ENCODE measurements at regions not wholly inside any gene's neighbourhood (a gene's known extent, or its start where the extent isn't known, plus 50 kb on each side); places are given as distances from the start of the nearest gene placed in this dataset.

GRCh38 chr6:5893295-5893694 lies 113.4 kb downstream of the NRN1 start:
- H3K27ac ChIP-seq (ENCODE audit: low read depth, low read length), result no peak overlapping the region
- TF ChIP-seq CTCF (IDR thresholded peaks at IDR 0.05; ENCODE audit: insufficient read depth, low read length, poor library complexity, severe bottlenecking) (no peak), EZH2phosphoT487 (conservative IDR thresholded peaks at IDR 0.05; ENCODE audit: low read length) (no peak)

GRCh38 chr6:5892669-5893068 lies 114.1 kb downstream of the NRN1 start:
- no peaks in the 10 kb centered on the region for H3F3A ChIP-seq (ENCODE audit: insufficient read depth)
- no peaks in the 10 kb centered on the region for H3K9me2 ChIP-seq (replicated peaks; ENCODE audit: insufficient read depth, low read length)
- H3K27ac ChIP-seq (ENCODE audit: low read depth, low read length), result peak overlapping the region; percentile 25; the same call in 1 of the 2 replicates
- peak overlapping the region; percentile 41 for H3K4me3 ChIP-seq (ENCODE audit: insufficient read depth, low read length, poor library complexity, severe bottlenecking)
- H3K9me3 ChIP-seq (ENCODE audit: insufficient read depth, low read length), result no peaks in the 10 kb centered on the region
- no peaks in the 10 kb centered on the region for H3K79me2 ChIP-seq (ENCODE audit: insufficient read depth, low read length)
- H3K9ac ChIP-seq (ENCODE audit: low read length), result peak overlapping the region; percentile 42
- H3K36me3 ChIP-seq (ENCODE audit: low read length), result no peaks in the 10 kb centered on the region
- H4K20me1 ChIP-seq (ENCODE audit: low read depth, low read length), result no peaks in the 10 kb centered on the region
- H3K27me3 ChIP-seq (ENCODE audit: low read length), result no peaks in the 10 kb centered on the region
- peak overlapping the region; percentile 67 for H3K4me2 ChIP-seq (ENCODE audit: low read depth, low read length, poor library complexity, severe bottlenecking)
- H2AFZ ChIP-seq (ENCODE audit: low read depth, low read length, severe bottlenecking), result peak overlapping the region; percentile 92
- no peak for TF ChIP-seq EZH2phosphoT487 (conservative IDR thresholded peaks at IDR 0.05; ENCODE audit: low read length)
- no peak for TF ChIP-seq CTCF (IDR thresholded peaks at IDR 0.05; ENCODE audit: insufficient read depth, low read length, poor library complexity, severe bottlenecking)

More at GRCh38 chr6:5893295-5893694, 113.4 kb downstream of the NRN1 start:
- Histone ChIP-seq H3K4me2 (ENCODE audit: low read depth, low read length, poor library complexity, severe bottlenecking) (no peak overlapping the region), H3K9me3 (ENCODE audit: insufficient read depth, low read length) (no peaks in the 10 kb centered on the region), H3F3A (ENCODE audit: insufficient read depth) (no peaks in the 10 kb centered on the region), H3K4me3 (ENCODE audit: insufficient read depth, low read length, poor library complexity, severe bottlenecking) (no peak overlapping the region), H3K27me3 (ENCODE audit: low read length) (no peaks in the 10 kb centered on the region), H3K9ac (ENCODE audit: low read length) (no peak overlapping the region), H3K79me2 (ENCODE audit: insufficient read depth, low read length) (no peaks in the 10 kb centered on the region), H3K9me2 (replicated peaks; ENCODE audit: insufficient read depth, low read length) (no peaks in the 10 kb centered on the region), H4K20me1 (ENCODE audit: low read depth, low read length) (no peaks in the 10 kb centered on the region), H2AFZ (ENCODE audit: low read depth, low read length, severe bottlenecking) (no peak overlapping the region), H3K36me3 (ENCODE audit: low read length) (no peaks in the 10 kb centered on the region)

- Histone ChIP-seq H3K27me3 (ENCODE audit: low read length) (no peaks in the 10 kb centered on the region), H3K4me2 (ENCODE audit: low read depth, low read length, poor library complexity, severe bottlenecking) (no peak overlapping the region), H3K36me3 (ENCODE audit: low read length) (no peaks in the 10 kb centered on the region), H2AFZ (ENCODE audit: low read depth, low read length, severe bottlenecking) (no peak overlapping the region), H3K4me3 (ENCODE audit: insufficient read depth, low read length, poor library complexity, severe bottlenecking) (no peak overlapping the region), H3K27ac (ENCODE audit: low read depth, low read length) (no peak overlapping the region), H4K20me1 (ENCODE audit: low read depth, low read length) (no peaks in the 10 kb centered on the region), H3K9me2 (replicated peaks; ENCODE audit: insufficient read depth, low read length) (no peaks in the 10 kb centered on the region), H3K9me3 (ENCODE audit: insufficient read depth, low read length) (no peaks in the 10 kb centered on the region), H3F3A (ENCODE audit: insufficient read depth) (no peaks in the 10 kb centered on the region), H3K9ac (ENCODE audit: low read length) (no peak overlapping the region), H3K79me2 (ENCODE audit: insufficient read depth, low read length) (no peaks in the 10 kb centered on the region)
- TF ChIP-seq EZH2phosphoT487 (conservative IDR thresholded peaks at IDR 0.05; ENCODE audit: low read length), result no peak
- no peak for TF ChIP-seq CTCF (IDR thresholded peaks at IDR 0.05; ENCODE audit: insufficient read depth, low read length, poor library complexity, severe bottlenecking)
Observed at GRCh38 chr6:5878792-5879191, 127.9 kb downstream of the NRN1 start.

Measured in SU-DHL-6 (cell line).